ENCODE measurements at regions not wholly inside any gene's neighbourhood (a gene's known extent, or its start where the extent isn't known, plus 50 kb on each side); places are given as distances from the start of the nearest gene placed in this dataset.
"Not testable (repeated sequence)": the region's sequence is repeated elsewhere in the genome, so short reads cannot be mapped to it uniquely, and the experiment has no call there.

DNA sequence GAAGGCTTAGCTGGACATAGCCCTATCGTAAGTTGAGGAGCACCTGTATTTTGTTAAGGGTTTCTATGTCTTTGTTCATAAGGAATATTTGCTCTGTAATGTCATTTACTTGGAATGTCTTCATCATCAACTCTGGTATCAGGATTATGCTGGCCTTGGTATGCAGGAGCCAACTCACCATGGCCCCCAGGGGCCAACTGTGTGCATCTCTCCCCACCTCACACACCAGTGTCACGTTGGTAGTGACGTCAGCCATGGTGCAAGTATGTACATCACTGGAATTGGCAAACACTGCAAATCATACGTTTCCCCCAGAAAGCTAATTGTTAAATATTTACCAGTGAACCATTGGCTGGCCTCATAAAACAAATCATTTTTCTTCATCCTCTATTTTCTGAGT lies 70.8 kb downstream of the YTHDF1 start:
- no peak for DNase-seq

DNA sequence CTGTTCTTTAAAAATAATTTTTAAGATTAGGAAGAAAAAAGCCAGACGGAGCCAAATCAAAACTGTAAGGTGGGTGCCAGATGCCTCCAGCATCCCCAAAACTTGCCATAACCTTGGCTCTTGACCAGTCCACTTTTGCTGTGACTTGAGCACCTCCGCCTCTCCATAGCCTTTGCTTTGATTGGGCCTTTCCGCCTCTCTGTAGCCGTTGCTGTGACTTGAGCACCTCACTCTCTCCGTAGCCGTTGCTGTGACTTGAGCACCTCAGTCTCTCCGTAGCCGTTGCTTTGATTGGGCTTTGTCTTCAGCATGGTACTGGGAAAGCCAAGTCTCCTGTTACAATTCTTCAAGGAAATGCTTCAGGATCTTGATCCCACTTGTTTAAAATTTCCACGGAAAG lies 73.0 kb downstream of the YTHDF1 start:
- no peak for DNase-seq

DNA sequence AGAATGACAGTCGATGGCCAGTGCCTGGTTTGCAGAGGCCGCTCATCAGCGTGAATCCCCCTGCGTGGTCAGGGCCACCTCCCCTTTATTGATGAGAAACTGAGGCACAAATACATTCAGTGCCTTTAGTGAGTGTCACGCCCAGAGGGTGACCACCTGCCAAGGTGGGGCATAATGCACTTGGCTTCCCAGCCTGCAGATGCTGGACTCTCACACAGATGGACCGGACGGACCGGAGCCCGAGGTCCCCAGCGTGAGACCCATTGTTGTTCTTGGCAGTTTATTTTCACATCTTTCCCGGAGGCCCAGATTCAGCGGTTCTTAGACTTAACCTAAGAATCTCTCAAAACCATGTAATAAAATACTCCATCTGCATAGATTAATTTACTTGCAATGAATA lies 74.4 kb downstream of the YTHDF1 start:
- DNase-seq = no peak

DNA sequence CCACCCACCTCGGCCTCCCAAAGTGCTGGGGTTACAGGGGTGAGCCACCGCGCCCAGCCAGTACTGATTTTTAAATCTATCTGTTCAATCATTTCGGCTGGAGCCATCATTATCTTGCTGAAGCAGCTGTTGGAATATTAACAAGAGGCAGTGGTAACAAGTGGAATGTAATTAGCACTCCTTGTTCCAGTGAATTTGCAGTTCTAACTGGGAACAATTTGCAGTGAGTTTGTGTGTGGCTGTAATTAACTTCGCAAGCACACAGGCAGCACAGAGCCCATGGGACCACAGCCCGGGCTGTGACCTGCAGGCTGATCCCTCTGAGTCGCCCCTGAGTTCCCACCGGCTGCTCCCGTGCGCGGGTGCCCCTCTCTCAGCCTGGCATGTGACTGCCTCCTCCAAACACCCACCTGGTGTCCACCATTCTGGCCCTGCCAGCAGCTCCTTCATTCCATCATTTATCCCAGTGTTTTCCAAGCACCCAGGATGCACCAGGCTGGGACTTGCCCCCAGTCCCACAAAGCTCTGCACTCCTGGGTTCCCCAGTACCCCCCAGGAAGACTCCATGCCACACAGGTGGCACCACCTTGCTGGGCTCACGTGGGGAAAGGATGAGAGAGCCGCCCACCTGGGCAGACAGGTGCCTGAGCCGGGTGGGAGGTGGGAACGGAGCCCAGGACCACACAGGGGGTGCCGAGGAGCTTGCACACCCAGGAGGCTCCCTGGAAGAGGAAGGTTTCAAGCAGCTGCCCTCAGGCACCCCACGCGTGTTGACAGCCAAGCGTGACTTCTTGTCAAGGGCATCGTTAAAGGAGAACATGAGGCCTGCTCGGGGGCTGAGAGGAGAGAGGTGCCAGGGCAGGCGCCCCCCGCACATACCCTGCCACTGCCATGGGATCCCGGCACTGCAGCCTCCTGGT lies 75.2 kb downstream of the YTHDF1 start:
- no peak for DNase-seq

DNA sequence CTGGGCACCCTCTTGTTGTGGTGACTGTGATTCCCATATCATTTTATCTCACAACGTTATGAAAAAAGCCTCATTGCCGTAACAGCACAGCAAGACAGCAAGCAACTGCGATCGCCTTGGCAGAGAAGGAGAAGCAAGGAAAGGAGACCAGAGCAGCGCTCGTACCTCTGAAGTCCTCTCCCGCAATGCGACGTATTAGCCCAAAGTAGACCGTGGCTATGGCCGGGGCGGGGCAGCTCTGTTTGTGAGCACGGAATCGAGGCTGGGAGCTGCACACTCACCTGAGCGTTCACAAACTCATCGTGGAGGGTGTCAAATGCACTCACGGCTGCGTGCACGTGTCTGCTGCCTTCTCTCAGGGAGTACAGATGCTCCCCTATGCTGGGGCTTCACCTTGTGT lies 76.1 kb downstream of the YTHDF1 start:
- DNase-seq = no peak

DNA sequence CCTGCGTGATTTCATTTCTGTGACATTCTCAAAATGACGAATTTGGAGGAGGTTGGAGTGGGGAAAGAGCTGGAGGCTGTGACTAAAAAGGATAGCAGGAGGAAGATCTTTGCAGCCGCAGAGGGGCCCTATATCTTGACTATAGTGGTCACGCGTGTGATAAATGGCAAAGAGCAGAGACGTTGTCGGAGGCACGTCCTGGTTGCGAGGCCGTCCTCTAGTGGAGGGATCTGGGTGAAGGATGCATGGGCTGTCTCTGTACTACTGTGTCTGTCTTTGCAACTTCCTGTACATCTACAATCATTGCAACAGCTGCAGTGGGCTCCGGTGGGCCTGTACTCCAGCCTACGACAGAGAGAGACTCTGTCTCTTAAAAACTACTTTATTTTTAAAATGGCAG lies 76.6 kb downstream of the YTHDF1 start:
- DNase-seq = no peak

DNA sequence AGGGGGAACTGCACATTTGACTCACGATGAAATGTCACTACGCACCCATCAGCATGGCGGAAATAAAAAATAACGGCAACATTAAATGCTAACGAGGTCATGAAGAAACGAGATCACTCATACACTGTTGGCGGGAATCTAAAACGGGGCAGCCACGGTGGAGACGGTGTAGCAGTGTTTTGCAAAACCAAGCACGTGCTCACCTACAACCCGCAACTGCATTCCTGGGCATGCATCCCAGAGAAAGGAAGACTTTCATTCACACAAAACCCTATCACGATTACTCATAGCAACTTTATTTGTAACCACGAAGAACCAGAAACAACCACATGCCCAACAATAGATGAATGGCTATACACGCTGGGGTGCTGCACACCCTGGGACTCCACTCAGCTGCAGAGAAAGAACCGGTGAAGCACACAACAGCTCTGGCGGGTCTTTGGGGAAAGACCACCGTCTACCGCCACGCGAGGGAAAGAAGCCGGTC lies 77.0 kb downstream of the YTHDF1 start:
- DNase-seq = no peak

DNA sequence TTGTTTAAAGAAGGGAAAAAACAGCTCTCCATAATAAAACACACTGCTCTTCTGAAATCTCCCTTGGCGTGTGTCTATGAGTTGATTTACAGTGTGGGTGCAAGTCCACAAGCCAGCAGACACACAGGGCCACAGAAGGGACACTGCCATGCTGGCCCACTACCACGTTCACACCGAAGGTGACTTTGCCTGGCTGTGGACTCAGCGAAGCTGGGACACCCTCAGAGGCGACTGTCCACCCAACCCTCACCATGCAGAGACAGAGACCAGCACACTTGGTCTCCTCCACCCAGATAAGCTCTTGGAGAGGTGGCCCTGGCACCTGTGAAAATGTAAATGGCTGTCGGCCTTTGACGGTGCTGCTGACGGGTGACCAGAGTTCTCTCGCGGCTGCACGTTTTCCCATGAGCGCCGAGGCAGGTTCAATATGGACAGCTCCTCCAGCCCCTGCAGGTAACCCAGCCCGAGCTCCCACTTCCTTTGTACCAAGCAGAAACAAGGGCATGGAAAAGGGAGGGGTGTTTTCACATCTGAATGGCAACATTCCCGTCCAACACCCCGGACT lies 78.0 kb downstream of the YTHDF1 start:
- DNase-seq = no peak

DNA sequence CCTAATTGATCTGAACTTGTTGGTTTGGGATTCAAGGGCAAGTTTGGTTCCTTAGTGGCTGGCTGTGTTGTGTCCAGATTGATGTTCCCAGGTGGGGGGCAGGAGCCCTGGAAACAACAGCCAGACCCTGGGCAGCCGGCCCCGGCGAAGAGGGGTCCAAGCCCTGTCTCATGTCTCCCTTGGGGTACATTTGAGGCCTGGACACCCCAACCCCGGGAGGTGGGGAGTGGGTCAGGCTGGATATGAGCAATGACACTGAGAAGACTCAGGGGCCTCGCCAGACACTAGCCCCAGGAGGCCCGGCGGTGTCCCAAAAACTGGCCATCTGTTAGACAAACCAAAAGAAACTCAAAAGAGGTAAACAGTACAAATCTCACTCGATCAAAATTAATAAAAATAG lies 79.6 kb downstream of the YTHDF1 start:
- peak; percentile 7 for DNase-seq

DNA sequence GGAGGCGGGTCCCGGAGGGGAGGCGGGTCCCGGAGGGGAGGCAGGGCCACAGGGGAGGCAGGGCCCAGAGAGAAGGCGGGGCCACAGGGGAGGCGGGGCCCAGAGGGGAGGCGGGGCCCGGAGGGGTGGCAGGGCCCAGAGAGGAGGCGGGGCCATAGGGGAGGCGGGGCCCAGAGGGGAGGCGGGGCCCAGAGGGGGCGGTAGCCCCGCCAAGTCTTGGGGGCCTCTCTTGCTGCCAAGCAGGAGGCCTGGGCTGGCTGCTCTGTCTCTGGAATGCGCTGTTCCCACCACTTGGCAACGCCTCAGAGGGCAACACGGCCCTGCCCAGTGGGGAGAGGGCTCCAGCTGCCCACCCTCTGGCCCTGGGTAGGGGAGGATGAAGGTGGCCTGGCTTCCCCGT lies 80.5 kb downstream of the YTHDF1 start:
- peak; percentile 11 for DNase-seq

DNA sequence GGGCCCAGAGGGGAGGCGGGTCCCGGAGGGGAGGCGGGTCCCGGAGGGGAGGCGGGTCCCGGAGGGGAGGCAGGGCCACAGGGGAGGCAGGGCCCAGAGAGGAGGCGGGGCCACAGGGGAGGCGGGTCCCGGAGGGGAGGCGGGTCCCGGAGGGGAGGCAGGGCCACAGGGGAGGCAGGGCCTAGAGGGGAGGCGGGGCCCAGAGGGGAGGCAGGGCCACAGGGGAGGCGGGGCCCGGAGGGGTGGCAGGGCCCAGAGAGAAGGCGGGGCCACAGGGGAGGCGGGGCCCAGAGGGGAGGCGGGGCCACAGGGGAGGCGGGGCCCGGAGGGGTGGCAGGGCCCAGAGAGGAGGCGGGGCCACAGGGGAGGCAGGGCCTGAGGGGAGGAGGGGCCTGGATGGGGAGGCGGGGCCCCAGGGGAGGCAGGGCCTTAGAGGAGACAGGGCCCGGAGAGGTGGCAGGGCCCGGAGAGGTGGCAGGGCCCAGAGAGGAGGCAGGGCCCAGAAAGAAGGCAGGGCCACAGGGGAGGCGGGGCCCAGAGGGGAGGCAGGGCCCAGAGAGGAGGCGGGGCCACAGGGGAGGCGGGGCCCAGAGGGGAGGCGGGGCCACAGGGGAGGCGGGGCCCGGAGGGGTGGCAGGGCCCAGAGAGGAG lies 81.1 kb downstream of the YTHDF1 start:
- DNase-seq = not testable (repeated sequence)

DNA sequence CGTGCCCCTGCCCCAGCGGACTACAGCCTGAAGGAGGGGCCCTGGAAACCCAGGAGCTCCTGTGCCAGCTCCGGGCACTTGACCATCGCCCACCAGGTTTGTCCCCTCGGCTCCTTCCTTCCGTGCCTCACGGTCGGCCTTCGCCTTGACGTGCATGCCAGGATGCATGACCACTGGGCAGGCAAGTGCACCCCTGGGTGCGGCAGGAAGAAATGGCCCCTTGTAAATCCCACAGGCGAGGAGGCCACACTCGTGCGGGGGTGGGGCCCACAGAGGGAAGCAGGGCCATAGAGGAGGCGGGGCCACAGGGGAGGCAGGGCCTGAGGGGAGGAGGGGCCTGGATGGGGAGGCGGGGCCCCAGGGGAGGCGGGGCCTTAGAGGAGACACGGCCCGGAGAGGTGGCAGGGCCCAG lies 81.7 kb downstream of the YTHDF1 start:
- DNase-seq = no peak

DNA sequence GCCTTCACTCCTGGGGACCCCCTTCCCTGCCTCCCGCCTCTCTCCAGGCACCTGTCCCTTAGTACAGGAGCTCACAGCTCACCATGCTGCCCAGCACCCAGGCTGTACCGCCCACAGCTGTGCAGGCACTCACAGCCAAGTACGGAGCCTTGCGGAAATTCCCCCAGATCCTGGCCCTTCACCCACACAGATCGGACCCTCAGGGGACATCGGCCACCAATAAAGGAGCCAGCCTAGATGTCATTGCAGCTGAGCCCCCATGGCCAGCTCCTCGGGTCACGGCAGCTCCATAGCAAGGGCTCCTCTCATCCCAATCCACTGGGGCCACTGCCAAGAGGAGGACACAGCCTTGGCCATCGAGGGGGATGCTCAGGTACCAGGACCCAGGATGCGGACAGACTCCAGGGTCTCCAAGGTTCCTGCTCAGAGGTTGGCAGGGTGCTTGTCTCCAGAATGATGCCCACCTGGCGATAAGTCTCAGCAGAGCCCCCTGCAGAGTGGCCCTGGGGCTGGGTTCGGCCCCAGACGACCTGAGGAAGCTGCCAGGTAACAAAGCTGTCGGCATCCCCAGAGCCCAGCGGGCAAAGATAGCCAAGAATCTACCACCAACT lies 82.3 kb downstream of the YTHDF1 start:
- DNase-seq = no peak

DNA sequence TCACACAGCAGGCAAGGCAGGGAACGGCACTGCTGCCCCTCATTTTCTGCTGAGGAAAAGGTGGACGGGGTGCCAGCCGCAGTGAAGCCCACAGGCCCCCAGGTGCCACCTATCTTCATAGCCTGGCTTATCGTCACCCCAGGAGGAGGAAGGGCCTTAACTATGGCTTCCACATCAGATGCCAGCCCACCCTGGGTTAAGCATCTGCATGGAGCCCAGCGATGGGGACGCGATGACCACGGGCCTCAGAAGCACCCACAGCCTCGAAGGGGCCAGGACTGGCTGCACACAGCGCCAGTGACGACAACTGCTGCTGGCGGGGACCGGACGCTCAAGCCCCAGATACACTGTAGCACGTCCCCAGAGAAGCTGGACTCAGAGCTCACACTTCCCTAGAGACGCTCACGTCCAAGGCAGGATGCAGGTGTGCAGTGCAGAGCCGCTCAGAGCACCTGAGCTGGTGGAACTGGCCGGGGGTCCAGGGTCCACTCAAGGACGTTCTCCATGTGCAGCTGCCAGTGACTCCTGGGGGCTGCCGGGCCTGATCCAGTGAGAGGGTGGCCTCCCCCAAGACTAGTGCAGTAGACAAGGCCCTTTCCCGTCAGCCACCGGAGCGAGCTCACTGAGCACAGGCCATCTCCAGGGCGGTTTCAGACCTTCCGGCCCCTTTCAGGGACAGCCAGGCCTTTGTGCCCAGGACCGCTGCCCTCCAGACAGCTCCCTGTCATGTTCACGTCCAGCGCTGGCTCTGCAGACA lies 83.0 kb downstream of the YTHDF1 start:
- no peak for DNase-seq

DNA sequence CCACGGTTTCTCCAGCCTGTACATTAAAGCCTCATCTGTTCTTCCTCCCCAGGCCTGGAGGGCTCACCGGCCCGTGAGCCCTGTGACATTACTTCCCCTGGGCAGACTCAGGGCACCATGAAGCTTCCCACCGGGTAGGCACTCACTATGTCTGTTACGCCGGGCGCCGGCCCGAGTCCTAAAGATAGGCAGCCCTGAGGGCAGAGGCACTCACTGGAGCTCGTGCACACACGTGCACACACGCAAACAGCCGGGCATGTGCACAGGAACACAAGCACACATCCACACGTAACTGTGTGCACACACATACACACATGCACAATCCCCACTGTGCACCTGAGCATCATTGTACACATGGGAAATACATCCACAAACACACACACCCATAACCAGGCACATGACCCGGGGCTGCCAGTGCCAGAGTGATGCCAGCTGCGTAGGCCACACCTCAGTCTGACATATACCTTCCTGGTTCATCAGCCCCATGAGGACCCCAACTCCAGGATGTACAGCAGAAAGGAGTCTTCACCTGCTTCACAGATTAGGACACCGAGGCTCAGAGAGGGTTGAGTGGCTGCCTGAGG lies 83.7 kb downstream of the YTHDF1 start:
- no peak for DNase-seq

DNA sequence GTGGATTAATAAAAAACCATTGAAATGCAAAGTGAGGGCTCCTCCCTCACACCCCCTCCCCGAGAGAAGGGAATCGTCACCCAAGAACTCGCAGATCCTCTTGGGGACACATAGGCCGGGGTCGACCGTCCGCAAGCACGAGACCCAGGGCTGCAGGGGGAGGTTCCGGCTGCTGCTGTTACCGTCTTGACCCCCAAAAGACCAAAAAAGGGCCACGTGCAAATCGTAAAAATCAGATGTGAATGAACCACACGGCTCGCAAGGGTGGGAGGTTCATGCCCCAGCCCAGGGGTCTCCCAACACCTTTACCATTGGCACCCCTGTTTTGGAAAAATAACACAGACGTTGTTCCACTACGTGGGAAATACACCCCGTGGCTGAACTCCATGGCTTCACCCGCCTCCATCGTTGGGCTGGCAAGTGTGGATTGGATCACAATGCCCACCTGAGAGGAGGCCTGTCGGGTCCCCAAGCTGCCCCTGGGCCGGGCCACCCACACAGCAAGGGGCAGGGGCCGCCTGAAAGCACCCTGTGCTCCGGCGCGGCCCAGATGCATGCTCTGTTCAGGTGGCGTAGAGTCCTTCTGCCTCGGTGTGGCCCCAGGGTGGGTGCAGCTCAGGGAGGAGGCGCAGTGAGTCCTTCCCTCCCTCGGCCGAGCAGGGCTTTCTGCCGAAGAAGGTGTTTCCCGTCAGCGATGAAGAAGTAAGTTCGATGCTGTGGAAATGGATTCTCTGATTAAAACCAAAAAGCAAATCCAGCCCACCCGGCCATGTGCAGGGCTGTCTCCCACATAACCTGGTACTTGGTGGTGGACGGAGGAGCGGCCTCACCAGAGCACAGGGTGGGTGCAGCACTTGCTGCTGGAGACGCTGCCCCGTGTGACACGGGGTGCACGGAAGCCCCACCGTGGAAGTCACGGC lies 85.0 kb downstream of the YTHDF1 start:
- DNase-seq = no peak

DNA sequence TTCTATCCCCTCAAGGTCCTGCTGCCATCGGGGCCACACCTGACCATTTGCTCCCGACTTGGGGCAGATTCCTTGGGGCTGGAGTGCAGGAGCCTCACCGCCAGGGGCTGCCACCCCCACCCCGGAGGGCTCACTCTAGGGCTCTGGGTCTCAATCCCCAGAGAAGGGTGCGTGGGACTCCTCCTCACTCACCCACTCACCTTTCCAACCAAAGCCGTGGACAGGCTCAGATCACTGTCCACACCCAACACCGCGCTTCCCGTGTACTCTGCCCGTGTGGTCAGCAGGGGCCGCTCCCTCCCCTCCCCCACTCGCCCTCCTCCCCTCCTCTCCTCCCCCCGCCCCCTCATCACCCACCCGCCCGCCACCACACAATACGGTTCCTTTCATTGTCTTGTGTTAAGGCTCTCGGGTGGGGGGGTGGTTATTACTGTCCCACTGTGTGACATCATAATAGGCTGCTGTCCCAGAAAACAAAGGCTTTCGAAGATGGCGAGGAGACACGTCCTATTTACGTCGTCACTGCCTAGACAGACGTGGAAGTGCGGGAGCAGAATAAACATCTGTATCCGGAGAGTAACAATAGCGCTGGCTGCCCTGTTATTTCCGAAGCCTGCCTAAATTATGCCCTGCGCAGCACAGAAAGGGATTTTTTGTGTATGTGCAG lies 85.8 kb downstream of the YTHDF1 start:
- DNase-seq = no peak

DNA sequence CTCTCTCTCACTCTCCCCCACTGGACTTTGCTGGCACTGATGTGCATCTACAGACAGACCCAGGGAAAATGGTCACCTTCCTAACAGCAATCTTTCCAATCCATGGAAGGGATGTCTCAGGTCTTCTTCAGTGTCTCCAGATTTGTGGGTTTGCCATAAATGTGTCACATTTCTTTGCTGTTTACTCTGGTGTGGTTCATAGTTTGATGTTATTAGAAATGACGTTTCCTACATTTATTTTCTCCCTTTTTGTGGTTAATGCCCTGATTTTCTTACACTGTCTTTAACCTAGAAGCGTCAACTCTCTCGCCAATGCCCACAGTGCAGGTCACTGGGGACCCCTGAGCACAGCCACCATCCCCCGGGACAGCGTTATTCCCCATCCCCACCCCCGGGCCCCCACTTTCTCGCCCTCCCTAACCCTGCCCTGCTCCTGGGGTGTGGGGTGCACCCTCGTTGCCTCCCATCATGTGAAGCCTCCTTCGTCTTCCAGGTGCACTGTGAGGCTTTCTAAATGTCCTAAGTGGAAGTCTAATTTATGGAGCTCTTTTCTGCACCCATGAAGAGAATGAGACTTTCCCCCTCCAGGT lies 86.5 kb downstream of the YTHDF1 start:
- no peak for DNase-seq

DNA sequence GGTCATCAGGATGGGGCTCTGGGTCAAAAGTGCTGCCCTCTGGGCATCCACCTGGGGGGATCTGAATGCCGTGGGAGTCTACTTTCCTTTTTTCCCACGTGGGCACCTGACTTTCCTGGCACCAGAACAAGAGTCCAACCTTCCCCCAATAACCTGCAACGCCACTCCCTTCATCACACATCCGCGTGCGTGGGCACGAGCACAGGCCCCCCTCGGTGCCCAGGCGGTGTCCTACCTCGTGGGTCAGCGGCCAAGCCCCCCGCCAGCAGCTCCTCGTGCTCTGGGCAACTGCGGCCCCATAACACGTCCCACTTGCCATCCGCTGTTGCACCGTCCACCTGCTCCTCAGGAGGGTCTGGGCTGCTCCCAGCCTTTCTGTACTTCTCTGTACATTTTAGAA lies 87.0 kb downstream of the YTHDF1 start:
- no peak for DNase-seq

DNA sequence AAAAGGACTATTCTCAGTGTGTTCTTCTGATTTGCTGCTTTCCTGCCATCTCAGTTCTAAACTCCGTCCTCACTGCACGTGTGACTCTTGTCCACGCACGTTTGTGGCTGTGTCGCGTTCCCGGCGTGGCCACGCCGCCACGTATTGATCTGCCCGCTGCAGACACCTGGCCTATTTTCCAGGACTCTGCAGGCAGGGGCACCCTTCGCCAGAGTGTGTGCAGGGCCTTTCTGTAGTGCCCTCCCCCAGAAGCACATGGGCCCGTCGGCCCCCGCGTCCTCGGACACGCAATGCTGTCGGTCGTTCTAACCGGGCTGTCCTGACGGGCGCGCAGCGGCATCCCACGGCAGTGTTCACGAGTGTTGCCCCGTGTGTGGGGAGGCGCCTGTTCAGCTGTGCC lies 87.6 kb downstream of the YTHDF1 start:
- no peak for DNase-seq
